GM23338 (cell line): ENCODE measurements at regions not wholly inside any gene's neighbourhood (a gene's known extent, or its start where the extent isn't known, plus 50 kb on each side); places are given as distances from the start of the nearest gene placed in this dataset.

Source experiments
- ATAC-seq: fragments of 200-7000 bp; cut with Tn5 transposase; 3 replicates; pipeline ENCODE4 v1.9.1; 2020
- DNase-seq: peaks from one replicate; pipeline ENCODE4 v3.0.0-alpha.2; 2015; ENCODE audit warnings: low spot score
- H2AFZ ChIP-seq: fragments of 200-600 bp; sonication (generic); 2 replicates; pipeline ENCODE4 v1.8.0; 2016; ENCODE audit warnings: antibody characterized with exemption, mild to moderate bottlenecking, moderate library complexity
- H3F3A ChIP-seq: fragments of 200-600 bp; sonication (generic); replicated peaks from 2 replicates; pipeline ENCODE4 v1.8.0; 2017; ENCODE audit warnings: antibody characterized with exemption, mixed run types, low read depth
- H3K27ac ChIP-seq: fragments of 200-600 bp; sonication (generic); 2 replicates; pipeline ENCODE4 v1.6.1; 2016; ENCODE audit warnings: low read depth
- H3K27me3 ChIP-seq: fragments of 200-600 bp; sonication (generic); 2 replicates; pipeline ENCODE4 v1.8.0; 2016; ENCODE audit warnings: mild to moderate bottlenecking, mixed run types, moderate library complexity; ENCODE audit not compliant: insufficient read depth
- H3K36me3 ChIP-seq: fragments of 200-600 bp; sonication (generic); 2 replicates; pipeline ENCODE4 v1.8.0; 2016; ENCODE audit warnings: mild to moderate bottlenecking; ENCODE audit not compliant: insufficient read depth
- H3K4me1 ChIP-seq: fragments of 200-600 bp; sonication (generic); 2 replicates; pipeline ENCODE4 v1.8.0; 2016; ENCODE audit warnings: mild to moderate bottlenecking, moderate library complexity; ENCODE audit not compliant: insufficient read depth
- H3K4me2 ChIP-seq: fragments of 200-600 bp; sonication (generic); 2 replicates; pipeline ENCODE4 v1.7.1; 2017; ENCODE audit warnings: mixed run types
- H3K4me3 ChIP-seq: fragments of 200-600 bp; sonication (generic); 2 replicates; pipeline ENCODE4 v1.6.1; 2016; ENCODE audit warnings: mixed run types
- H3K79me2 ChIP-seq: fragments of 200-600 bp; sonication (generic); replicated peaks from 2 replicates; pipeline ENCODE4 v1.8.0; 2017; ENCODE audit warnings: mild to moderate bottlenecking; ENCODE audit not compliant: insufficient read depth
- H3K9me2 ChIP-seq: fragments of 200-600 bp; sonication (generic); 2 replicates; pipeline ENCODE4 v1.8.0; 2017; ENCODE audit not compliant: insufficient read depth
- H4K20me1 ChIP-seq: fragments of 200-600 bp; sonication (generic); replicated peaks from 2 replicates; pipeline ENCODE4 v1.8.0; 2017; ENCODE audit warnings: mild to moderate bottlenecking; ENCODE audit not compliant: insufficient read depth
- H3K27ac Mint-ChIP-seq: 2 replicates; pipeline ENCODE4 v1.8.0; 2020; ENCODE audit warnings: inconsistent platforms, mild to moderate bottlenecking, moderate library complexity, mixed read lengths
- H3K27me3 Mint-ChIP-seq: 3 replicates; pipeline ENCODE4 v1.8.0; 2022; ENCODE audit warnings: low read depth, mild to moderate bottlenecking, moderate library complexity, mixed read lengths, inconsistent platforms; ENCODE audit not compliant: insufficient read depth, poor library complexity
- H3K36me3 Mint-ChIP-seq: 3 replicates; pipeline ENCODE4 v1.8.0; 2021; ENCODE audit warnings: low read depth, mild to moderate bottlenecking, inconsistent platforms, moderate library complexity, mixed read lengths
- H3K4me1 Mint-ChIP-seq: 3 replicates; pipeline ENCODE4 v1.8.0; 2020; ENCODE audit warnings: mild to moderate bottlenecking, inconsistent platforms, mixed read lengths
- H3K4me3 Mint-ChIP-seq: 3 replicates; pipeline ENCODE4 v1.8.0; 2021; ENCODE audit warnings: moderate library complexity, mild to moderate bottlenecking, inconsistent platforms, mixed read lengths
- H3K9me3 Mint-ChIP-seq: 3 replicates; pipeline ENCODE4 v1.8.0; 2020; ENCODE audit warnings: moderate library complexity, mild to moderate bottlenecking, inconsistent platforms, mixed read lengths
- EZH2 ChIP-seq: fragments of 200-600 bp; sonication (generic); IDR thresholded peaks from one replicate; pipeline ENCODE4 v1.8.0; 2017; ENCODE audit warnings: antibody characterized with exemption, mild to moderate bottlenecking, low read depth; ENCODE audit not compliant: unreplicated experiment
- EZH2phosphoT487 ChIP-seq: fragments of 200-600 bp; sonication (generic); IDR thresholded peaks from one replicate; pipeline ENCODE4 v1.8.1; 2018; ENCODE audit warnings: antibody characterized with exemption; ENCODE audit not compliant: unreplicated experiment
- JUNB ChIP-seq: IDR thresholded peaks from one replicate; pipeline ENCODE4 v1.6.1; 2016; ENCODE audit warnings: antibody characterized with exemption; ENCODE audit not compliant: unreplicated experiment
- NANOG ChIP-seq: IDR thresholded peaks from 2 replicates; pipeline ENCODE4 v1.6.1; 2016; ENCODE audit warnings: antibody characterized with exemption, borderline replicate concordance
- POLR2AphosphoS5 ChIP-seq: IDR thresholded peaks from 2 replicates; pipeline ENCODE4 v1.6.1; 2016; ENCODE audit warnings: antibody characterized with exemption, low read depth
- STAT1 ChIP-seq: IDR thresholded peaks from one replicate; pipeline ENCODE4 v1.6.1; 2016; ENCODE audit warnings: antibody characterized with exemption; ENCODE audit not compliant: unreplicated experiment
- ZNF114 ChIP-seq: fragments of 250-450 bp; sonication (Bioruptor Pico); IDR thresholded peaks from 2 replicates; pipeline ENCODE4 v1.5.0; 2020; ENCODE audit warnings: mild to moderate bottlenecking, moderate library complexity
- ZNF331 ChIP-seq: fragments of 250-450 bp; sonication (Bioruptor Pico); IDR thresholded peaks from 2 replicates; pipeline ENCODE4 v1.5.0; 2020; ENCODE audit warnings: low read depth, mild to moderate bottlenecking, moderate library complexity
- TF ChIP-seq, protein P1 (sequence below): IDR thresholded peaks from 2 replicates; pipeline ENCODE4 v1.6.1; 2016; ENCODE audit warnings: antibody characterized with exemption
- TF ChIP-seq, protein P2 (sequence below): fragments of 250-450 bp; sonication (Bioruptor Pico); IDR thresholded peaks from 2 replicates; pipeline ENCODE4 v1.5.0; 2020; ENCODE audit warnings: mild to moderate bottlenecking, moderate library complexity
- TF ChIP-seq, protein P3 (sequence below), 2 experiments: fragments of 200-600 bp in 1 of 2; sonication (generic) in 1 of 2; conservative IDR thresholded peaks; 2 replicates each; pipeline versions ENCODE4 v1.5.1 to v1.6.1; 2016 to 2017; ENCODE audit warnings: antibody characterized with exemption in 2 of 2, low read depth in 2 of 2, mild to moderate bottlenecking in 2 of 2, moderate library complexity in 1 of 2

DNA sequence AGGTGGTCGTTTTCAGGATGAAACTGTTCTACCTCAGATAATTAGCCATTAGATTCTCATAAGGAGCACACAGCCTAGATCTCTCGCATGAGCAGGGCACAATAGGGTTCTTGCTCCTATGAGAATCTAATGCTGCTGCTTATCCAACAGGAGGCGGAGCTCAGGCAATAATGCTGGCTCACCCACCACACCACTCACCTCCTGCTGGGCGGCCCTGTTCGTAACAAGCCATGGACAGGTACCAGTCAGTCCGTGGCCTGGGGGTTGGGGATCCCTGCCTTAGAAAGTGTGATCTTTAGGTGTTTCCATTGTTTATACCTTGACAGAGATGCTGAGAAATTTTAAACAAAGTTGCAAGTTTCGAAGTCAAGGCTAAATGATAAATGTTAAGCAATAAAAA, 344.6 kb upstream of the HTR2A start:
- Histone ChIP-seq H2AFZ (no peak overlapping the region), H3K4me3 (no peak overlapping the region), H3K79me2 (no peaks in the 10 kb centered on the region), H3K27ac (no peak overlapping the region), H3K4me2 (no peak overlapping the region), H3K36me3 (no peaks in the 10 kb centered on the region), H4K20me1 (no peaks in the 10 kb centered on the region), H3K27me3 (no peaks in the 10 kb centered on the region), H3K9me2 (0 out of 2 replicates have a peak, but pooled peaks cover 8% of the 10 kb centered on the region), H3K4me1 (no peaks in the 10 kb centered on the region), H3F3A (no peaks in the 10 kb centered on the region)
- Mint-ChIP-seq H3K4me3 (no peak overlapping the region), H3K9me3 (no peaks in the 10 kb centered on the region; the same call in 1 of the 3 replicates), H3K36me3 (no peaks in the 10 kb centered on the region), H3K27ac (no peak overlapping the region), H3K27me3 (peaks cover 3% of the 10 kb centered on the region), H3K4me1 (no peaks in the 10 kb centered on the region)
- TF ChIP-seq, protein P1, sequence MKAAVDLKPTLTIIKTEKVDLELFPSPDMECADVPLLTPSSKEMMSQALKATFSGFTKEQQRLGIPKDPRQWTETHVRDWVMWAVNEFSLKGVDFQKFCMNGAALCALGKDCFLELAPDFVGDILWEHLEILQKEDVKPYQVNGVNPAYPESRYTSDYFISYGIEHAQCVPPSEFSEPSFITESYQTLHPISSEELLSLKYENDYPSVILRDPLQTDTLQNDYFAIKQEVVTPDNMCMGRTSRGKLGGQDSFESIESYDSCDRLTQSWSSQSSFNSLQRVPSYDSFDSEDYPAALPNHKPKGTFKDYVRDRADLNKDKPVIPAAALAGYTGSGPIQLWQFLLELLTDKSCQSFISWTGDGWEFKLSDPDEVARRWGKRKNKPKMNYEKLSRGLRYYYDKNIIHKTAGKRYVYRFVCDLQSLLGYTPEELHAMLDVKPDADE, result no peak
- TF ChIP-seq EZH2phosphoT487 (no peak), ZNF331 (no peak), STAT1 (no peak), JUNB (no peak), ZNF114 (CRISPR knock-in tag) (no peak), EZH2 (no peak), POLR2AphosphoS5 (no peak), NANOG (no peak)
- TF ChIP-seq, protein P2, sequence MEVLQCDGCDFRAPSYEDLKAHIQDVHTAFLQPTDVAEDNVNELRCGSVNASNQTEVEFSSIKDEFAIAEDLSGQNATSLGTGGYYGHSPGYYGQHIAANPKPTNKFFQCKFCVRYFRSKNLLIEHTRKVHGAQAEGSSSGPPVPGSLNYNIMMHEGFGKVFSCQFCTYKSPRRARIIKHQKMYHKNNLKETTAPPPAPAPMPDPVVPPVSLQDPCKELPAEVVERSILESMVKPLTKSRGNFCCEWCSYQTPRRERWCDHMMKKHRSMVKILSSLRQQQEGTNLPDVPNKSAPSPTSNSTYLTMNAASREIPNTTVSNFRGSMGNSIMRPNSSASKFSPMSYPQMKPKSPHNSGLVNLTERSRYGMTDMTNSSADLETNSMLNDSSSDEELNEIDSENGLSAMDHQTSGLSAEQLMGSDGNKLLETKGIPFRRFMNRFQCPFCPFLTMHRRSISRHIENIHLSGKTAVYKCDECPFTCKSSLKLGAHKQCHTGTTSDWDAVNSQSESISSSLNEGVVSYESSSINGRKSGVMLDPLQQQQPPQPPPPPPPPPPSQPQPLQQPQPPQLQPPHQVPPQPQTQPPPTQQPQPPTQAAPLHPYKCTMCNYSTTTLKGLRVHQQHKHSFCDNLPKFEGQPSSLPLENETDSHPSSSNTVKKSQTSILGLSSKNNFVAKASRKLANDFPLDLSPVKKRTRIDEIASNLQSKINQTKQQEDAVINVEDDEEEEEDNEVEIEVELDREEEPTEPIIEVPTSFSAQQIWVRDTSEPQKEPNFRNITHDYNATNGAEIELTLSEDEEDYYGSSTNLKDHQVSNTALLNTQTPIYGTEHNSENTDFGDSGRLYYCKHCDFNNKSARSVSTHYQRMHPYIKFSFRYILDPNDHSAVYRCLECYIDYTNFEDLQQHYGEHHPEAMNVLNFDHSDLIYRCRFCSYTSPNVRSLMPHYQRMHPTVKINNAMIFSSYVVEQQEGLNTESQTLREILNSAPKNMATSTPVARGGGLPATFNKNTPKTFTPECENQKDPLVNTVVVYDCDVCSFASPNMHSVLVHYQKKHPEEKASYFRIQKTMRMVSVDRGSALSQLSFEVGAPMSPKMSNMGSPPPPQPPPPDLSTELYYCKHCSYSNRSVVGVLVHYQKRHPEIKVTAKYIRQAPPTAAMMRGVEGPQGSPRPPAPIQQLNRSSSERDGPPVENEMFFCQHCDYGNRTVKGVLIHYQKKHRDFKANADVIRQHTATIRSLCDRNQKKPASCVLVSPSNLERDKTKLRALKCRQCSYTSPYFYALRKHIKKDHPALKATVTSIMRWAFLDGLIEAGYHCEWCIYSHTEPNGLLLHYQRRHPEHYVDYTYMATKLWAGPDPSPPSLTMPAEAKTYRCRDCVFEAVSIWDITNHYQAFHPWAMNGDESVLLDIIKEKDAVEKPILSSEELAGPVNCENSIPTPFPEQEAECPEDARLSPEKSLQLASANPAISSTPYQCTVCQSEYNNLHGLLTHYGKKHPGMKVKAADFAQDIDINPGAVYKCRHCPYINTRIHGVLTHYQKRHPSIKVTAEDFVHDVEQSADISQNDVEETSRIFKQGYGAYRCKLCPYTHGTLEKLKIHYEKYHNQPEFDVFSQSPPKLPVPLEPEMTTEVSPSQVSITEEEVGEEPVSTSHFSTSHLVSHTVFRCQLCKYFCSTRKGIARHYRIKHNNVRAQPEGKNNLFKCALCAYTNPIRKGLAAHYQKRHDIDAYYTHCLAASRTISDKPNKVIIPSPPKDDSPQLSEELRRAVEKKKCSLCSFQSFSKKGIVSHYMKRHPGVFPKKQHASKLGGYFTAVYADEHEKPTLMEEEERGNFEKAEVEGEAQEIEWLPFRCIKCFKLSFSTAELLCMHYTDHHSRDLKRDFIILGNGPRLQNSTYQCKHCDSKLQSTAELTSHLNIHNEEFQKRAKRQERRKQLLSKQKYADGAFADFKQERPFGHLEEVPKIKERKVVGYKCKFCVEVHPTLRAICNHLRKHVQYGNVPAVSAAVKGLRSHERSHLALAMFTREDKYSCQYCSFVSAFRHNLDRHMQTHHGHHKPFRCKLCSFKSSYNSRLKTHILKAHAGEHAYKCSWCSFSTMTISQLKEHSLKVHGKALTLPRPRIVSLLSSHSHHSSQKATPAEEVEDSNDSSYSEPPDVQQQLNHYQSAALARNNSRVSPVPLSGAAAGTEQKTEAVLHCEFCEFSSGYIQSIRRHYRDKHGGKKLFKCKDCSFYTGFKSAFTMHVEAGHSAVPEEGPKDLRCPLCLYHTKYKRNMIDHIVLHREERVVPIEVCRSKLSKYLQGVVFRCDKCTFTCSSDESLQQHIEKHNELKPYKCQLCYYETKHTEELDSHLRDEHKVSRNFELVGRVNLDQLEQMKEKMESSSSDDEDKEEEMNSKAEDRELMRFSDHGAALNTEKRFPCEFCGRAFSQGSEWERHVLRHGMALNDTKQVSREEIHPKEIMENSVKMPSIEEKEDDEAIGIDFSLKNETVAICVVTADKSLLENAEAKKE (CRISPR knock-in tag), result no peak
- TF ChIP-seq, protein P3, sequence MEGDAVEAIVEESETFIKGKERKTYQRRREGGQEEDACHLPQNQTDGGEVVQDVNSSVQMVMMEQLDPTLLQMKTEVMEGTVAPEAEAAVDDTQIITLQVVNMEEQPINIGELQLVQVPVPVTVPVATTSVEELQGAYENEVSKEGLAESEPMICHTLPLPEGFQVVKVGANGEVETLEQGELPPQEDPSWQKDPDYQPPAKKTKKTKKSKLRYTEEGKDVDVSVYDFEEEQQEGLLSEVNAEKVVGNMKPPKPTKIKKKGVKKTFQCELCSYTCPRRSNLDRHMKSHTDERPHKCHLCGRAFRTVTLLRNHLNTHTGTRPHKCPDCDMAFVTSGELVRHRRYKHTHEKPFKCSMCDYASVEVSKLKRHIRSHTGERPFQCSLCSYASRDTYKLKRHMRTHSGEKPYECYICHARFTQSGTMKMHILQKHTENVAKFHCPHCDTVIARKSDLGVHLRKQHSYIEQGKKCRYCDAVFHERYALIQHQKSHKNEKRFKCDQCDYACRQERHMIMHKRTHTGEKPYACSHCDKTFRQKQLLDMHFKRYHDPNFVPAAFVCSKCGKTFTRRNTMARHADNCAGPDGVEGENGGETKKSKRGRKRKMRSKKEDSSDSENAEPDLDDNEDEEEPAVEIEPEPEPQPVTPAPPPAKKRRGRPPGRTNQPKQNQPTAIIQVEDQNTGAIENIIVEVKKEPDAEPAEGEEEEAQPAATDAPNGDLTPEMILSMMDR (conservative IDR thresholded peaks at IDR 0.05; ENCODE audit: low read depth in 2 of 2), result no peak
- ATAC-seq, result peak; percentile 39; the same call in 1 of the 3 replicates
- DNase-seq, result peak; percentile 24
